ENCODE measurements at regions not wholly inside any gene's neighbourhood (a gene's known extent, or its start where the extent isn't known, plus 50 kb on each side); places are given as distances from the start of the nearest gene placed in this dataset.

DNA sequence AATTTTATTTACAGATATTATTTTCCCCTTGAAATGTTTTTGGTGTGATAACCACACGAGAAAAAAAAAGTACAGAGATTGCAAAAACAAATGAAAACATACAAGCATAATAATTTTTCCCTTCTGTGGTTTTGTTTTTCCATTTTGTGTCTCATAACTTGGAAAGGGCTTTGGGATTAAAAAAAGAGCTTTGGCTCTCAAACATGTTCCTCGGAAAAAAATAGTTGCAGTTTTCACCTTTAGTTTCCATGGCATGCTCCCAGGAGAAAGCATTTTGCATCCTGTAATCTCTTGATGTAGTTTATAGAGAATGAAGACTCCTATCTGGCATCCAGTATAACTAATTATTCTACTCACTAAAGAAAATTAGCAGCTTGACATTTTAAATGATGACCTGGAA lies 362.1 kb upstream of the PDGFD start:
- Histone ChIP-seq H3K4me1 (replicated peaks) (no peaks in the 10 kb centered on the region), H3K27me3 (replicated peaks; ENCODE audit: insufficient read depth) (no peaks in the 10 kb centered on the region), H3K27ac (no peak overlapping the region), H3K36me3 (no peaks in the 10 kb centered on the region), H3K4me3 (no peak overlapping the region), H3K9me3 (no peaks in the 10 kb centered on the region)
- DNase-seq (ENCODE audit: low spot score) = no peak
- no peak for TF ChIP-seq POLR2A (IDR thresholded peaks at IDR 0.05)
- TF ChIP-seq POLR2AphosphoS5 (IDR thresholded peaks at IDR 0.05) = no peak
- TF ChIP-seq, protein P1, sequence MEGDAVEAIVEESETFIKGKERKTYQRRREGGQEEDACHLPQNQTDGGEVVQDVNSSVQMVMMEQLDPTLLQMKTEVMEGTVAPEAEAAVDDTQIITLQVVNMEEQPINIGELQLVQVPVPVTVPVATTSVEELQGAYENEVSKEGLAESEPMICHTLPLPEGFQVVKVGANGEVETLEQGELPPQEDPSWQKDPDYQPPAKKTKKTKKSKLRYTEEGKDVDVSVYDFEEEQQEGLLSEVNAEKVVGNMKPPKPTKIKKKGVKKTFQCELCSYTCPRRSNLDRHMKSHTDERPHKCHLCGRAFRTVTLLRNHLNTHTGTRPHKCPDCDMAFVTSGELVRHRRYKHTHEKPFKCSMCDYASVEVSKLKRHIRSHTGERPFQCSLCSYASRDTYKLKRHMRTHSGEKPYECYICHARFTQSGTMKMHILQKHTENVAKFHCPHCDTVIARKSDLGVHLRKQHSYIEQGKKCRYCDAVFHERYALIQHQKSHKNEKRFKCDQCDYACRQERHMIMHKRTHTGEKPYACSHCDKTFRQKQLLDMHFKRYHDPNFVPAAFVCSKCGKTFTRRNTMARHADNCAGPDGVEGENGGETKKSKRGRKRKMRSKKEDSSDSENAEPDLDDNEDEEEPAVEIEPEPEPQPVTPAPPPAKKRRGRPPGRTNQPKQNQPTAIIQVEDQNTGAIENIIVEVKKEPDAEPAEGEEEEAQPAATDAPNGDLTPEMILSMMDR (IDR thresholded peaks at IDR 0.05) = no peak
- intact Hi-C loops (cut with DNase I) = no loop called here
- WGBS = 26% methylated on average over 2 of the region's 2 CpGs

DNA sequence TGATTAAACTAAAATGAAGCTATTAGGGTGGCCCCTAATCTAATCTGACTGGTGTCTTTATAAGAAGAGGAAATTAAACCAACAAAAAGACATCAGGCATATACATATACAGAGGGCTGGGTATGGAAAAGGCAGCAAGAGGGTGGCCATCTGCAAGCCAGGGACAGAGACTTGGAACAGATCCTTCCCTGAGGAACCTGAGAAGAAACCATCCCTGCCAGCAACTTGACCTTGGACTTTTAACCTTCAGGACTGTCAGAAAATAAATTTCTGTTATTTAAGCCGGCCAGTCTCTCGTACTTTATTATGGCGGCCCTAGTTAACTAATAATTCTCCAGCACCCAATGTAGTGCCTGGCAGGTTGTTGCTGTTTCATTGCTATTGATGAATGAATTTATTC lies 361.5 kb upstream of the PDGFD start:
- Histone ChIP-seq H3K4me1 (replicated peaks) (no peaks in the 10 kb centered on the region), H3K36me3 (no peaks in the 10 kb centered on the region), H3K4me3 (no peak overlapping the region), H3K9me3 (no peaks in the 10 kb centered on the region), H3K27ac (no peak overlapping the region), H3K27me3 (replicated peaks; ENCODE audit: insufficient read depth) (no peaks in the 10 kb centered on the region)
- TF ChIP-seq POLR2A (IDR thresholded peaks at IDR 0.05) (no peak), POLR2AphosphoS5 (IDR thresholded peaks at IDR 0.05) (no peak)
- TF ChIP-seq, protein P1 (IDR thresholded peaks at IDR 0.05) = no peak
- DNase-seq (ENCODE audit: low spot score) = no peak
- intact Hi-C loops (cut with DNase I) = no loop called here
- 72% methylated on average over 3 of the region's 3 CpGs for WGBS

GRCh38 chr11:104524254-104524653 lies 360.3 kb upstream of the PDGFD start:
- intact Hi-C loops (cut with DNase I) = no loop called here
- Histone ChIP-seq H3K36me3 (no peaks in the 10 kb centered on the region), H3K9me3 (no peaks in the 10 kb centered on the region), H3K27me3 (replicated peaks; ENCODE audit: insufficient read depth) (no peaks in the 10 kb centered on the region), H3K4me3 (no peak overlapping the region), H3K27ac (no peak overlapping the region), H3K4me1 (replicated peaks) (no peaks in the 10 kb centered on the region)
- DNase-seq (ENCODE audit: low spot score) = no peak
- TF ChIP-seq POLR2A (IDR thresholded peaks at IDR 0.05) (no peak), POLR2AphosphoS5 (IDR thresholded peaks at IDR 0.05) (no peak)
- TF ChIP-seq, protein P1 (IDR thresholded peaks at IDR 0.05) = no peak

DNA sequence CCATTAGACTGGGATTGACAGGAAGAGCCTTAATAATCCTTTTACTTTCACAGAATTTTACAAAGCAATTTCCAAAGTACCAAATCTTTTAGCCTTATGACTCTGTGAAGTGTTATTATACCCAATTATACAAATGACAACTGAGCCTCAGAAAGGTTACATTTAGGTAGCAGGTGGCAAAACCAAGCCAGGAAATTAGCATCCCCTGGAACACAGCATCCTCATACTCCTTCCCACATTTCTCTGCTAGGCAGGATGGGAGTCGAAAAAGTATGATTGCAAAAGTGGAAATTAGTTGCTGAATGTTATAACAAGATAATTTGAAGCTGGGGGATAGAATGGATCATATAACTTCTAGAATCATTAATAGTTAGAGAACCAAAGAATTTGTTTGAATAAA lies 359.7 kb upstream of the PDGFD start:
- TF ChIP-seq POLR2A (IDR thresholded peaks at IDR 0.05) (no peak), POLR2AphosphoS5 (IDR thresholded peaks at IDR 0.05) (no peak)
- TF ChIP-seq, protein P1 (IDR thresholded peaks at IDR 0.05) = no peak
- no peak for DNase-seq (ENCODE audit: low spot score)
- intact Hi-C loops (cut with DNase I) = no loop called here
- H3K27me3 ChIP-seq (replicated peaks; ENCODE audit: insufficient read depth) = no peaks in the 10 kb centered on the region
- H3K4me3 ChIP-seq = no peak overlapping the region
- no peaks in the 10 kb centered on the region for H3K4me1 ChIP-seq (replicated peaks)
- H3K27ac ChIP-seq = no peak overlapping the region
- H3K36me3 ChIP-seq = no peaks in the 10 kb centered on the region
- WGBS = 87% methylated on average over 1 of the region's 1 CpG
- no peaks in the 10 kb centered on the region for H3K9me3 ChIP-seq

DNA sequence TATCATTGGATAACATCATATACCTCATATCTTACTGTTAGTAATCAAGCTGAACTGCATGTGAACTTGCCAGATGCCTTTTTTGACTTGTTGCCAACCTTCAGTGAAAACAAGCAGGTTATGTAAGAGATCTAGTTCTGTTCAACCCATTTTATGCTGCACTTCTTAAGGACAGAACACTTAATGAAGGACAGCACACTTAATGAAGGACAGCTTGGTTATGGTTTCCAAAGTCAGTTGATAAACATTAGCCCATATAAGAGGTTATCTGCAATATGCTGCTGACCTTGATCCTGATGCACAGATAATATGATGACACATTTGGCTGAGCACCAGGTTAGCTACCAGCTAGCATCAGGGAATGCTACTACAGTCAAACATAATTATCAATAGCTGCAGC lies 358.7 kb upstream of the PDGFD start:
- H3K36me3 ChIP-seq = no peaks in the 10 kb centered on the region
- H3K4me3 ChIP-seq = no peak overlapping the region
- no peaks in the 10 kb centered on the region for H3K4me1 ChIP-seq (replicated peaks)
- no peak for DNase-seq (ENCODE audit: low spot score)
- H3K27ac ChIP-seq = no peak overlapping the region
- H3K9me3 ChIP-seq = no peaks in the 10 kb centered on the region
- TF ChIP-seq, protein P1 (IDR thresholded peaks at IDR 0.05) = no peak
- TF ChIP-seq POLR2A (IDR thresholded peaks at IDR 0.05) (no peak), POLR2AphosphoS5 (IDR thresholded peaks at IDR 0.05) (no peak)
- intact Hi-C loops (cut with DNase I) = no loop called here
- no peaks in the 10 kb centered on the region for H3K27me3 ChIP-seq (replicated peaks; ENCODE audit: insufficient read depth)
